ENCODE measurements at regions not wholly inside any gene's neighbourhood (a gene's known extent, or its start where the extent isn't known, plus 50 kb on each side); places are given as distances from the start of the nearest gene placed in this dataset.
"Not testable (repeated sequence)": the region's sequence is repeated elsewhere in the genome, so short reads cannot be mapped to it uniquely, and the experiment has no call there.

GRCh38 chr2:147273628-147274027, 571.2 kb upstream of the ACVR2A start:
- no peak for DNase-seq (ENCODE audit: low spot score)

- no peak for DNase-seq (ENCODE audit: low spot score)
Measured at GRCh38 chr2:147273106-147273505, 571.7 kb upstream of the ACVR2A start.

- not testable (repeated sequence) for DNase-seq (ENCODE audit: low spot score)
Measured at GRCh38 chr2:147269581-147269980, 575.2 kb upstream of the ACVR2A start.

- DNase-seq (ENCODE audit: low spot score), result no peak
Measured at GRCh38 chr2:147260241-147260640, 584.6 kb upstream of the ACVR2A start.

- DNase-seq (ENCODE audit: low spot score), result no peak
Measured at GRCh38 chr2:147255812-147256211, 589.0 kb upstream of the ACVR2A start.

- DNase-seq (ENCODE audit: low spot score), result no peak
Measured at GRCh38 chr2:147250652-147251356, 594.0 kb upstream of the ACVR2A start.

DNA sequence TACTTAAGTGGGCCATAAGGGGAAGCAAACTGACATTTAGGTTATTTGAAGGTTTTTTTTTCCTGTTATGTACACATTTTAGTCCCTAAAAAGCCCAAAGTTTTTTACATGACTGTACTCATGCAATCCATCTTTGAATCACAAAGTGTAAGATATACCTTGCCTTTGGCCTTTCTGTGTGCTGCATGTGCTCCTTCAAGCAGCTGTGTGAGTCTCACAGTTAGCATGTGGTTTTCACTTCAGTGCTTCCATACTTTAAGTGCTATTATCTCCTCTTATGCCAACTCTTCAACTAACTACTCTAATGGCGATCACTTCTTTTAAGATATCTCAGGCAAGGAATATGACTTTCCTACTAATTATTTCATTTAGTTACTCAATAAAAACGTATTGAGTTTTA, 597.1 kb upstream of the ACVR2A start:
- DNase-seq (ENCODE audit: low spot score), result no peak

DNA sequence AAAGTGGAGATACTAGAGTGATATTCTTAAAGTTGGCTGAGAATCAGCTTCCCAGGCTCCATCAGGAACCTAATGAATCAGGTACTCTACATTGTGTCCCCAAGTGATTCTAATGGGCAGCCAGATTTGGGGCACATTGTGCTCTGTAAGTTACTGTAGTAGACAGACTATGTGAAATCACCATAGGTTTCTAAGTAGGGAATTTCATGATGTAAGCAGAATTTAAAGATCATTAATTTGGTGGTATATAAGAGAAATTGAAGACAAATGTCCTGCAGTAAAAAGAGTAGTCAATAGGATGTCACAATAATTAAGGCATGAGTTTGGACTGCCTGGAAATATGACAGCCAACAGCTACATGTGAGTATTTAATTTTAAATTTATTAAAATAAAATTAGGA, 602.4 kb upstream of the ACVR2A start:
- DNase-seq (ENCODE audit: low spot score), result no peak

DNA sequence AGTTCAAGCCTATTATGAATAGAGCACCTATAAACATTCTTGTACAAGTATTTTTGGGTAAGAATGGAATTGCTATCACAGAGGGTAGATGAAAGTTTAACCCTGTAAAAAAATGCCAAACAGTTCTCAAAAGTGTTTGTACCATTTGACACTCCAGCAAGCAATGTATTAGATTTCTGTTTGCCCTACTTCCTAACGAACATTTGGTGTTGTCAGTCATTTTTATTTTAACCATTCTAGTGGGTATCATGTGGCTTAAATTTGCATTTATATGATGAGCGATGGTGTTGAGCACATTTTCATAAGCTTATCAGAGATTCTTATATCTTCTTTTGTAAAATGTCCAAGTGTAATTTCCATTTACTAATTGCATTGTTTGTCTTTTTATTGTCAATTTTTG, 608.2 kb upstream of the ACVR2A start:
- DNase-seq (ENCODE audit: low spot score), result no peak

DNA sequence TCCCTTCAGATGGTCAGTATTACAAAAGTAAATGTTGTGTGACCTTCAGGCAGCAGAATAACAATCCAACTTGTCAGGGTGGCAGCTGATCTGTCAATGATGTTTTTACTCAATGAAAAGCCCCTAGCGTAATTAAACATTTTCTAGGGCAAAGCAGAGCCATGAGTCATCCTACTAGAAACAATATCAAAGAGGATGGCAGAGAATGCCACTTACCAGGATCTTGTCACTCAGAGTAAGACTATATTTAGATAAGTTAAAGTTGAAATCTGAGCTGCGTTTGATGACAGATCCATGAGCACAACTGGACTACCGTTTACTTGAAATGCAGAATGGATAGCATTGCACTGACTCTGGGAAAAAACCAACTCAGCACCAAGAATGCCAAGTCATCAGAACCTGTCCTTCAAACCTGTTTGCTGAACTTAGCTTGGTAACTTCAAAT, 612.6 kb upstream of the ACVR2A start:
- DNase-seq (ENCODE audit: low spot score), result no peak

GRCh38 chr2:147231607-147232006, 613.2 kb upstream of the ACVR2A start:
- DNase-seq (ENCODE audit: low spot score), result no peak

GRCh38 chr2:147231081-147231480, 613.7 kb upstream of the ACVR2A start:
- no peak for DNase-seq (ENCODE audit: low spot score)

GRCh38 chr2:147227313-147227712, 617.5 kb upstream of the ACVR2A start:
- no peak for DNase-seq (ENCODE audit: low spot score)

- no peak for DNase-seq (ENCODE audit: low spot score)
Measured at GRCh38 chr2:147224070-147224469, 620.8 kb upstream of the ACVR2A start.

DNA sequence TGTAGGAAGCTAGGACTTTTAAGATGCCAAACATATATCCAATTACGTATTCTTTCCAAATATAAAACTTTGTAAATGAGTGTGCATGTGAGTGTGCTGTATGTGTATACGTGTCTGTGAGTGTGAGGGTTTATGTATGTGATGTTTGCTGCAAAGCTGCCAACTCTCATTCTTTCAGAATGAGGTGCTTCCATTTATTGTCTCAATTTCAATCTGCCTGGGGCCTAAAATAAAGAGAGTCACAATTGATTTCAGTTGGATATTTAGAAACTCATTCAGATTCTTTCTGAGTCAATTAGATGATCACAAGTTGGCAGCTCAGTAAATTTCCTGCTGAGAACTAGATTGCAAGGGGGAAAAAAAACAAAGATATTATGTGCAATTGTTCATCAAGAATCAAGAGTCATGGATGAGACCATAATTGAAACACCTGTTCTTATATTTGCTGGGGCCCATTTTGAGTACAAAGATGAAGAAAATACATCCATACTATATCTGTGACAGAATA, 621.2 kb upstream of the ACVR2A start:
- DNase-seq (ENCODE audit: low spot score), result no peak

GRCh38 chr2:147223119-147223518, 621.7 kb upstream of the ACVR2A start:
- DNase-seq (ENCODE audit: low spot score), result no peak

- DNase-seq (ENCODE audit: low spot score), result no peak
Measured at GRCh38 chr2:147222506-147222905, 622.3 kb upstream of the ACVR2A start.

DNA sequence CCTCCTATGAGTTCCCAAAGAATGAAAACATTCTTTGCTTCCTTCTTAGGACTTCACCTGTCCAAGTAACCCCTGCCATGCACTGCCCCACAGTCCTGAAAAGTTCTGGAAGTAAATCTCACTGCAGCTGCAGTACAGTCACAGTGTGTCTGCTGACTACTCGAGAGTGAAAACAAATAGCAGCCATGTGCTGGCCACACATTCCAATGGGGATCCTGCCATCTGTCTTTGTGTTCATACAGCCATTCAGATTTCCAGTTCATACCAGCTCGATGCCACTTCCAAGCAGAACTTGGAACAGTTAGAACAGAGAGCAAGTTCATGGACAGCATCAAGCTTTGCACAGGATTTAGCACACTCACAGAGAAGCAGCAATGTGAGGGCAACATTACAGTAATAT, 629.9 kb upstream of the ACVR2A start:
- DNase-seq (ENCODE audit: low spot score), result no peak

- DNase-seq (ENCODE audit: low spot score), result no peak
Measured at GRCh38 chr2:147211484-147211883, 633.3 kb upstream of the ACVR2A start.

- DNase-seq (ENCODE audit: low spot score), result no peak
Measured at GRCh38 chr2:147204102-147204501, 640.7 kb upstream of the ACVR2A start.

GRCh38 chr2:147198651-147199171, 646.1 kb upstream of the ACVR2A start:
- no peak for DNase-seq (ENCODE audit: low spot score)

- no peak for DNase-seq (ENCODE audit: low spot score)
Measured at GRCh38 chr2:147197754-147198483, 646.9 kb upstream of the ACVR2A start.

GRCh38 chr2:147182260-147182659, 662.6 kb upstream of the ACVR2A start:
- no peak for DNase-seq (ENCODE audit: low spot score)
